Adrenal gland (tissue), 9 donors: ENCODE measurements at regions not wholly inside any gene's neighbourhood (a gene's known extent, or its start where the extent isn't known, plus 50 kb on each side); places are given as distances from the start of the nearest gene placed in this dataset.

Experiments used
- DNase-seq, 7 donors: peaks; one replicate each; pipeline ENCODE4 v3.0.0-alpha.2; 2019 to 2020
- H3K27ac ChIP-seq, 5 donors: fragments of 200-600 bp; sonication (generic) in 4 of 5; 1 replicate in 3 of 5; 2 replicates in 2 of 5; pipeline versions ENCODE4 v1.5.1 to v1.8.0; 2016 to 2020; ENCODE audit warnings: mild to moderate bottlenecking in 1 of 5
- H3K27me3 ChIP-seq: fragments of 200-600 bp; 2 replicates; pipeline ENCODE4 v1.8.0; 2021
- H3K36me3 ChIP-seq, 2 donors: fragments of 200-600 bp; replicated peaks in 1 of 2; 1 replicate in 1 of 2; 2 replicates in 1 of 2; pipeline versions ENCODE4 v1.5.1 to v1.8.0; 2018 to 2022
- H3K4me1 ChIP-seq, 2 donors: fragments of 200-600 bp; replicated peaks in 1 of 2; 1 replicate in 1 of 2; 2 replicates in 1 of 2; pipeline versions ENCODE4 v1.5.1 to v1.8.0; 2018 to 2021
- H3K4me3 ChIP-seq, 4 donors: fragments of 200-600 bp; sonication (generic) in 3 of 4; one replicate each; pipeline ENCODE4 v1.5.1; 2016 to 2018
- H3K9me3 ChIP-seq, 3 donors: fragments of 200-600 bp; sonication (generic) in 1 of 3; replicated peaks in 1 of 3; 1 replicate in 2 of 3; 2 replicates in 1 of 3; pipeline versions ENCODE4 v1.5.1 to v1.8.0; 2016 to 2021
- CTCF ChIP-seq, 6 experiments: fragments of 450-650 bp in 4 of 6; fragments of 200-600 bp in 2 of 6; sonication (generic) in 1 of 6; IDR thresholded peaks; 1 replicate in 5 of 6; 2 replicates in 1 of 6; pipeline versions ENCODE4 v1.5.1 to v1.8.0; 2016 to 2021; ENCODE audit warnings: antibody characterized with exemption in 6 of 6, mild to moderate bottlenecking in 2 of 6, moderate library complexity in 1 of 6
- POLR2A ChIP-seq, 2 donors: fragments of 450-650 bp; IDR thresholded peaks; one replicate each; pipeline ENCODE4 v1.6.1; 2017; ENCODE audit warnings: antibody characterized with exemption in 2 of 2, mild to moderate bottlenecking in 2 of 2, moderate library complexity in 1 of 2
- WGBS, 4 donors: extraction: QIAGEN DNeasy Blood & Tissue Kit in 2 of 4; methylation state at CpG; one replicate each; pipeline versions ENCODE4 v1.1.5 to v1.1.7; 2013 to 2017; 5-methylcytosine and 5-hydroxymethylcytosine counted together
- intact Hi-C, 2 donors: fragments of 100-400 bp; cut with DNase I; formaldehyde crosslinking; loops; one replicate each; pipeline versions ENCODE4 v1.14.1 to v1.15.0; 2022 to 2023
- donor health status: healthy with polysubstance abuse.
- donor health status: Bipolar disorder and iron deficiency.
- donor health status: DM: yes; HTN: yes; CAD: no.
- donor health status: DM: no; HTN: no; CAD: no.
- donor health status: DM: no; HTN: no; CAD: no.

GRCh38 chr13:61148211-61148610 lies 267.4 kb downstream of the PCDH20 start:
- TF ChIP-seq CTCF (IDR thresholded peaks at IDR 0.05) (no peak), POLR2A (IDR thresholded peaks at IDR 0.05) (no peak)

GRCh38 chr13:61146571-61146970 lies 269.1 kb downstream of the PCDH20 start:
- H3K4me1 ChIP-seq = peaks cover 0 to 7% of the 10 kb centered on the region in 2 donors
- WGBS, 4 donors = 66 to 78% (median 74%) methylated on average over 1 of the region's 1 CpG
- H3K27ac ChIP-seq = no peak overlapping the region
- no peak overlapping the region for H3K4me3 ChIP-seq
- no peaks in the 10 kb centered on the region for H3K27me3 ChIP-seq
- intact Hi-C loops = no loop called here
- no peaks in the 10 kb centered on the region for H3K9me3 ChIP-seq
- DNase-seq = no peak
- no peak for TF ChIP-seq POLR2A (IDR thresholded peaks at IDR 0.05)
- TF ChIP-seq CTCF (IDR thresholded peaks at IDR 0.05) = no peak
- no peaks in the 10 kb centered on the region for H3K36me3 ChIP-seq

More at GRCh38 chr13:61148211-61148610, 267.4 kb downstream of the PCDH20 start:
- Histone ChIP-seq H3K36me3 (no peaks in the 10 kb centered on the region), H3K27ac (no peak overlapping the region), H3K4me1 (peaks cover 0 to 7% of the 10 kb centered on the region in 2 donors), H3K9me3 (no peaks in the 10 kb centered on the region), H3K27me3 (no peaks in the 10 kb centered on the region), H3K4me3 (no peak overlapping the region)
- intact Hi-C loops = no loop called here
- WGBS, 4 donors = 55 to 74% (median 63%) methylated on average over 1 of the region's 1 CpG
- no peak for DNase-seq

GRCh38 chr13:61146158-61146557 lies 269.5 kb downstream of the PCDH20 start:
- Histone ChIP-seq H3K27me3 (no peaks in the 10 kb centered on the region), H3K9me3 (no peaks in the 10 kb centered on the region), H3K4me1 (peaks cover 0 to 7% of the 10 kb centered on the region in 2 donors), H3K27ac (no peak overlapping the region), H3K36me3 (no peaks in the 10 kb centered on the region), H3K4me3 (no peak overlapping the region)
- 80 to 89% (median 82%) methylated on average over 2 to 4 of the region's 4 CpGs for WGBS, 4 donors
- intact Hi-C loops = no loop called here
- no peak for TF ChIP-seq POLR2A (IDR thresholded peaks at IDR 0.05)
- TF ChIP-seq CTCF (IDR thresholded peaks at IDR 0.05) = no peak
- DNase-seq = no peak

- no peaks in the 10 kb centered on the region for H3K9me3 ChIP-seq
- intact Hi-C loops = no loop called here
- no peak overlapping the region for H3K4me3 ChIP-seq
- H3K27me3 ChIP-seq = no peaks in the 10 kb centered on the region
- no peaks in the 10 kb centered on the region for H3K36me3 ChIP-seq
- DNase-seq = no peak
- no peak overlapping the region for H3K27ac ChIP-seq
- TF ChIP-seq POLR2A (IDR thresholded peaks at IDR 0.05) (no peak), CTCF (IDR thresholded peaks at IDR 0.05) (no peak)
- 67 to 89% (median 84%) methylated on average over 1 to 2 of the region's 2 CpGs for WGBS, 4 donors
- peaks cover 0 to 7% of the 10 kb centered on the region in 2 donors for H3K4me1 ChIP-seq
Observed at GRCh38 chr13:61144834-61145593, 270.6 kb downstream of the PCDH20 start.
